ENCODE measurements at regions not wholly inside any gene's neighbourhood (a gene's known extent, or its start where the extent isn't known, plus 50 kb on each side); places are given as distances from the start of the nearest gene placed in this dataset.

- TF ChIP-seq MYBL2 (IDR thresholded peaks at IDR 0.05; ENCODE audit: low read depth): no peak
- no peak for TF ChIP-seq MYBL2 (CRISPR knock-in tag; IDR thresholded peaks at IDR 0.05; ENCODE audit: borderline replicate concordance)
- TF ChIP-seq NBN (IDR thresholded peaks at IDR 0.05; ENCODE audit: low read depth): no peak
- TF ChIP-seq KLF16 (IDR thresholded peaks at IDR 0.05): no peak
- TF ChIP-seq ATF1 (CRISPR knock-in tag; IDR thresholded peaks at IDR 0.05): no peak
- TF ChIP-seq ATF1 (tag; IDR thresholded peaks at IDR 0.05): no peak
- TF ChIP-seq ZNF140 (CRISPR knock-in tag; IDR thresholded peaks at IDR 0.05): no peak
- TF ChIP-seq ZKSCAN8 (CRISPR knock-in tag; IDR thresholded peaks at IDR 0.05): no peak
- TF ChIP-seq VEZF1 (CRISPR knock-in tag; IDR thresholded peaks at IDR 0.05): no peak
- TF ChIP-seq TAL1 (IDR thresholded peaks at IDR 0.05): no peak
- TF ChIP-seq ZNF766 (CRISPR knock-in tag; conservative IDR thresholded peaks at IDR 0.05): no peak
- no peak for TF ChIP-seq BRF1 (IDR thresholded peaks at IDR 0.05; ENCODE audit: borderline replicate concordance, extremely low read depth, insufficient read length)
Observed at GRCh38 chr20:40965671-40966070, 63.0 kb upstream of the TOP1 start (continued).

GRCh38 chr20:40966103-40966502 lies 62.5 kb upstream of the TOP1 start:
- ChIA-PET CTCF (ENCODE audit: low intra/inter-chr PET ratio) (interaction anchor here (1.3 kb wide), 1 partner anchor 129 kb away, joined by 4 read pairs; no protein-coding TSS in a partner anchor), POLR2A (interaction anchor here (0.6 to 0.7 kb wide), 5 partner anchors 10 to 259 kb away, joined by 3 read pairs; no protein-coding TSS in a partner anchor)
- FAIRE-seq (no peak), ATAC-seq (no peak), DNase-seq (ENCODE audit: extremely low read depth in 1 of 4, low spot score in 3 of 4) (peak in 1 of 4 experiments; percentile 18)
- 0% methylated on average over 2 of the region's 2 CpGs for whole genome bisulfite sequencing (ENCODE audit: insufficient coverage, low coverage, missing lambda C conversion rate)
- H3K9me3 ChIP-seq (replicated peaks; ENCODE audit: control insufficient read depth, insufficient read depth, low read depth, low read length): no peaks in the 10 kb centered on the region
- H3K27ac ChIP-seq (ENCODE audit: extremely low read depth, low read depth, low read length): no peak overlapping the region
- no peaks in the 10 kb centered on the region for H3K9me1 ChIP-seq (ENCODE audit: control insufficient read depth, insufficient read depth, low read length)
- H4K20me1 ChIP-seq (replicated peaks; ENCODE audit: control insufficient read depth, insufficient read depth, low read length): 0 out of 2 replicates have a peak, but pooled peaks cover 6% of the 10 kb centered on the region
- H3K4me3 ChIP-seq: no peak overlapping the region
- BruUV-seq (replicated peaks): no TSS peak
- peaks cover 0 to 8% of the 10 kb centered on the region in 2 experiments; a peak in 1 of 5 replicates for H3K4me1 ChIP-seq (replicated peaks in 1 of 2; ENCODE audit: control insufficient read depth in 2 of 2, insufficient read depth in 2 of 2, low read length in 2 of 2)
- TF ChIP-seq DACH1 (IDR thresholded peaks at IDR 0.05; ENCODE audit: partially characterized antibody) (no peak), RAD21 (CRISPR knock-in tag; conservative IDR thresholded peaks at IDR 0.05 in 1 of 2, IDR thresholded peaks at IDR 0.05 in 1 of 2) (peak in 1 of 2 experiments; percentile 29; a peak in 2 of 4 replicates), CTCF (IDR thresholded peaks at IDR 0.05 in 2 of 3, conservative IDR thresholded peaks at IDR 0.05 in 1 of 3; ENCODE audit: insufficient read depth in 2 of 3, low read depth in 1 of 3, low read length in 3 of 3) (peak; percentile 32 to 56 (median 41); a peak in 5 of 6 replicates)
- no peak overlapping the region for H3K4me2 ChIP-seq (ENCODE audit: insufficient read depth, low read length)
- no peaks in the 10 kb centered on the region for H3K79me2 ChIP-seq (ENCODE audit: control insufficient read depth, insufficient read depth, low read length)
- in situ Hi-C loops (cut with MboI): no loop called here
- no peak overlapping the region for H2AFZ ChIP-seq (ENCODE audit: low read depth, low read length)
- H3K27me3 ChIP-seq (ENCODE audit: control insufficient read depth in 2 of 2, insufficient read depth in 2 of 2, low read length in 2 of 2): peaks cover 0 to 9% of the 10 kb centered on the region in 2 experiments; a peak in 2 of 5 replicates
- no peaks in the 10 kb centered on the region for H3K36me3 ChIP-seq (ENCODE audit: control insufficient read depth, insufficient read depth, low read length)
- intact Hi-C loops (cut with micrococcal nuclease): no loop called here
- no peak overlapping the region for H3K9ac ChIP-seq (ENCODE audit: insufficient read depth in 1 of 2, low read depth in 2 of 2, low read length in 2 of 2)

Measured in K562 (cell line).